K562 (cell line): ENCODE measurements at regions not wholly inside any gene's neighbourhood (a gene's known extent, or its start where the extent isn't known, plus 50 kb on each side); places are given as distances from the start of the nearest gene placed in this dataset.
A peak's percentile ranks its signal among the peaks of the same experiment; 100 is the strongest.

ENCODE experiments used
- ARID3B ChIP-seq: fragments of 250-450 bp; sonication (Bioruptor Pico); IDR thresholded peaks from 2 replicates; pipeline ENCODE4 v1.4.0; 2020; ENCODE audit warnings: borderline replicate concordance
- BDP1 ChIP-seq: IDR thresholded peaks from 3 replicates; pipeline ENCODE4 v1.6.1; 2011; ENCODE audit not compliant: insufficient read length, insufficient read depth
- CBX3 ChIP-seq, 2 experiments: IDR thresholded peaks; 1 replicate in 1 of 2; 2 replicates in 1 of 2; pipeline ENCODE4 v1.6.1; 2012; ENCODE audit warnings: inconsistent platforms in 2 of 2, low read length in 2 of 2, borderline replicate concordance in 1 of 2, control low read depth in 1 of 2
- DEAF1 ChIP-seq: fragments of 450-650 bp; formaldehyde crosslinking; IDR thresholded peaks from 2 replicates; pipeline ENCODE4 v1.4.0; 2020; ENCODE audit warnings: mild to moderate bottlenecking, moderate library complexity
- FOXO4 ChIP-seq: fragments of 450-650 bp; formaldehyde crosslinking; IDR thresholded peaks from 2 replicates; pipeline ENCODE4 v1.4.0; 2020; ENCODE audit warnings: mild to moderate bottlenecking, moderate library complexity
- GABPA ChIP-seq: fragments of 200-800 bp; sonication (Bioruptor generic); conservative IDR thresholded peaks from 2 replicates; pipeline ENCODE4 v1.6.1; 2016; ENCODE audit warnings: low read depth, missing genetic modification characterization, missing compliant biosample characterization
- IRF1 ChIP-seq: sonication (generic); formaldehyde crosslinking; IDR thresholded peaks from 2 replicates; pipeline ENCODE4 v1.8.0; 2022; ENCODE audit warnings: missing genetic modification reagents, mild to moderate bottlenecking, borderline replicate concordance
- MAZ ChIP-seq, 2 experiments: fragments of 450-650 bp in 1 of 2; sonication (generic) in 1 of 2; formaldehyde crosslinking; IDR thresholded peaks in 1 of 2; conservative IDR thresholded peaks in 1 of 2; 2 replicates each; pipeline versions ENCODE4 v1.4.0 to v1.5.0; 2020; ENCODE audit warnings: mild to moderate bottlenecking in 1 of 2, missing genetic modification reagents in 1 of 2
- MCM2 ChIP-seq: fragments of 450-650 bp; IDR thresholded peaks from 2 replicates; pipeline ENCODE4 v1.6.1; 2017; ENCODE audit warnings: low read depth, mild to moderate bottlenecking
- MXD1 ChIP-seq: fragments of 250-450 bp; sonication (Bioruptor Pico); IDR thresholded peaks from 2 replicates; pipeline ENCODE4 v1.8.0; 2021; ENCODE audit warnings: borderline replicate concordance, mild to moderate bottlenecking, moderate library complexity; ENCODE audit not compliant: poor library complexity, severe bottlenecking
- NONO ChIP-seq, 2 experiments: fragments of 200-400 bp in 1 of 2; fragments of 450-650 bp in 1 of 2; formaldehyde crosslinking in 1 of 2; IDR thresholded peaks; 2 replicates each; pipeline ENCODE4 v1.6.1; 2017; ENCODE audit warnings: low read depth in 2 of 2, mild to moderate bottlenecking in 2 of 2, moderate library complexity in 2 of 2, low read length in 1 of 2
- RBM22 ChIP-seq: fragments of 200-400 bp; formaldehyde crosslinking; IDR thresholded peaks from 2 replicates; pipeline ENCODE4 v1.6.1; 2018; ENCODE audit warnings: low read length, low read depth; ENCODE audit not compliant: poor library complexity, severe bottlenecking
- SIN3A ChIP-seq, 2 experiments: fragments of 150-350 bp in 1 of 2; IDR thresholded peaks; 2 replicates each; pipeline ENCODE4 v1.6.1; 2011 to 2016; ENCODE audit warnings: borderline replicate concordance in 2 of 2, low read depth in 2 of 2, low read length in 2 of 2, mild to moderate bottlenecking in 2 of 2, moderate library complexity in 2 of 2; ENCODE audit not compliant: control insufficient read depth in 1 of 2
- SOX6 ChIP-seq: fragments of 450-650 bp; IDR thresholded peaks from 2 replicates; pipeline ENCODE4 v1.6.1; 2014; ENCODE audit warnings: mild to moderate bottlenecking
- SP1 ChIP-seq: sonication (generic); formaldehyde crosslinking; IDR thresholded peaks from 2 replicates; pipeline ENCODE4 v1.8.1; 2022; ENCODE audit warnings: mild to moderate bottlenecking, missing genetic modification reagents
- TFAM ChIP-seq: fragments of 250-450 bp; sonication (Bioruptor Pico); conservative IDR thresholded peaks from 2 replicates; pipeline ENCODE4 v1.5.0; 2021; ENCODE audit warnings: mild to moderate bottlenecking, moderate library complexity
- TSC22D4 ChIP-seq: fragments of 450-650 bp; IDR thresholded peaks from 2 replicates; pipeline ENCODE4 v1.6.1; 2016; ENCODE audit warnings: missing genetic modification characterization, missing biosample characterization, control low read depth
- ZBED1 ChIP-seq: IDR thresholded peaks from 2 replicates; pipeline ENCODE4 v1.6.1; 2014
- ZNF175 ChIP-seq: fragments of 200-800 bp; sonication (Bioruptor generic); IDR thresholded peaks from 2 replicates; pipeline ENCODE4 v1.6.1; 2016; ENCODE audit warnings: low read depth, mild to moderate bottlenecking, missing genetic modification characterization, missing compliant biosample characterization
- ZNF436 ChIP-seq: fragments of 250-450, 450-650 bp; sonication (Bioruptor Pico); formaldehyde crosslinking; IDR thresholded peaks from 2 replicates; pipeline ENCODE4 v1.7.0; 2020; ENCODE audit warnings: mild to moderate bottlenecking
- ZNF444 ChIP-seq: fragments of 250-450 bp; sonication (Bioruptor Pico); IDR thresholded peaks from 2 replicates; pipeline ENCODE4 v1.4.0; 2020; ENCODE audit warnings: mild to moderate bottlenecking, moderate library complexity

- no peak for TF ChIP-seq FOXO4 (CRISPR knock-in tag)
- no peak for TF ChIP-seq MCM2
- TF ChIP-seq SP1 (CRISPR knock-in tag), result no peak
- no peak for TF ChIP-seq ZNF175 (CRISPR knock-in tag)
- TF ChIP-seq DEAF1 (CRISPR knock-in tag), result no peak
- TF ChIP-seq SIN3A (IDR thresholded peaks at IDR 0.05; ENCODE audit: borderline replicate concordance in 2 of 2, control insufficient read depth in 1 of 2, low read depth in 2 of 2, low read length in 2 of 2), result peak; percentile 13 to 80; a peak in 1 of 4 replicates
- no peak for TF ChIP-seq TFAM (CRISPR knock-in tag)
- no peak for TF ChIP-seq ZBED1
- no peak for TF ChIP-seq BDP1
- peak; percentile 48 to 49; a peak in 2 of 4 replicates for TF ChIP-seq MAZ (CRISPR knock-in tag; conservative IDR thresholded peaks at IDR 0.05 in 1 of 2, IDR thresholded peaks at IDR 0.05 in 1 of 2)
- no peak for TF ChIP-seq ZNF436 (CRISPR knock-in tag)
- 0 out of 3 replicates have a peak, but pooled peaks of 1 of the 2 experiments have one; percentile 20 for TF ChIP-seq CBX3 (IDR thresholded peaks at IDR 0.05; ENCODE audit: borderline replicate concordance in 1 of 2, low read length in 2 of 2)
- TF ChIP-seq ARID3B (CRISPR knock-in tag), result no peak
- peak; percentile 31 for TF ChIP-seq RBM22
- TF ChIP-seq GABPA (tag), result no peak
- TF ChIP-seq TSC22D4 (tag), result no peak
- TF ChIP-seq ZNF444, result no peak
- 0 out of 4 replicates have a peak, but pooled peaks of 1 of the 2 experiments have one; percentile 43 for TF ChIP-seq NONO (IDR thresholded peaks at IDR 0.05; ENCODE audit: low read depth in 2 of 2, low read length in 1 of 2)
- TF ChIP-seq SOX6, result no peak
- no peak for TF ChIP-seq IRF1 (CRISPR knock-in tag)
- TF ChIP-seq MXD1 (CRISPR knock-in tag), result peak; percentile 55
Observed at GRCh38 chr16:85462714-85463611, 150.2 kb upstream of the GSE1 start (continued).
